HEK293 (cell line): ENCODE measurements at regions not wholly inside any gene's neighbourhood (a gene's known extent, or its start where the extent isn't known, plus 50 kb on each side); places are given as distances from the start of the nearest gene placed in this dataset.

ENCODE experiments used
- CTCF ChIA-PET: fragments of 350-600 bp; formaldehyde crosslinking; extraction: SDS; loops from one replicate; lab custom pipeline; 2021; ENCODE audit warnings: antibody characterized with exemption; lab: Yijun Ruan, JAX
- POLR2A ChIA-PET: fragments of 300-600 bp; formaldehyde crosslinking; extraction: SDS; loops from one replicate; lab custom pipeline; 2020; ENCODE audit warnings: antibody characterized with exemption, inconsistent platforms; lab: Yijun Ruan, JAX
- H3K27ac ChIP-seq: fragments of 200-500 bp; sonication (Bioruptor generic); 2 replicates; pipeline ENCODE4 v1.5.1; 2014; ENCODE audit warnings: low read depth, low read length, control low read depth, inconsistent platforms; ENCODE audit errors: extremely low read depth
- H3K36me3 ChIP-seq, 2 experiments: fragments of 200-500 bp in 1 of 2; sonication (Bioruptor generic) in 1 of 2; 1 replicate in 1 of 2; 2 replicates in 1 of 2; pipeline ENCODE4 v1.5.1; 2014 to 2017; ENCODE audit warnings: inconsistent platforms in 2 of 2, low read length in 2 of 2; ENCODE audit not compliant: control insufficient read depth in 2 of 2, insufficient read depth in 1 of 2
- H3K4me1 ChIP-seq: fragments of 200-500 bp; sonication (Bioruptor generic); 2 replicates; pipeline ENCODE4 v1.5.1; 2014; ENCODE audit warnings: mild to moderate bottlenecking, low read length, inconsistent platforms; ENCODE audit not compliant: control insufficient read depth, insufficient read depth
- H3K4me3 ChIP-seq: 2 replicates; pipeline ENCODE4 v1.5.1; 2011; ENCODE audit warnings: low read depth, mild to moderate bottlenecking, control low read depth, low read length, moderate library complexity
- H3K9me3 ChIP-seq: fragments of 200-500 bp; sonication (Bioruptor generic); 2 replicates; pipeline ENCODE4 v1.5.1; 2014; ENCODE audit warnings: low read depth, low read length, inconsistent platforms; ENCODE audit not compliant: control insufficient read depth, insufficient read depth
- EGR2 ChIP-seq: fragments of 450-650 bp; formaldehyde crosslinking; IDR thresholded peaks from 2 replicates; pipeline ENCODE4 v1.5.1; 2016; ENCODE audit warnings: low read depth, missing biosample characterization, missing genetic modification characterization
- HOXC10 ChIP-seq: sonication (generic); formaldehyde crosslinking; IDR thresholded peaks from 2 replicates; pipeline ENCODE4 v1.8.1; 2023; ENCODE audit warnings: mild to moderate bottlenecking, missing genetic modification reagents
- MEIS1 ChIP-seq: sonication (generic); formaldehyde crosslinking; IDR thresholded peaks from 2 replicates; pipeline ENCODE4 v1.8.1; 2022; ENCODE audit warnings: missing genetic modification reagents, mild to moderate bottlenecking, borderline replicate concordance
- ZBTB11 ChIP-seq: fragments of 450-650 bp; formaldehyde crosslinking; conservative IDR thresholded peaks from 2 replicates; pipeline ENCODE4 v1.5.1; 2016; ENCODE audit warnings: low read depth, missing biosample characterization, missing genetic modification characterization
- ZFHX2 ChIP-seq: fragments of 450-650 bp; formaldehyde crosslinking; conservative IDR thresholded peaks from 2 replicates; pipeline ENCODE4 v1.5.1; 2016; ENCODE audit warnings: missing biosample characterization, missing genetic modification characterization
- ZNF112 ChIP-seq: fragments of 450-650 bp; formaldehyde crosslinking; IDR thresholded peaks from 2 replicates; pipeline ENCODE4 v1.5.0; 2017; ENCODE audit warnings: missing biosample characterization, missing genetic modification characterization
- ZNF114 ChIP-seq: fragments of 450-650 bp; formaldehyde crosslinking; IDR thresholded peaks from 2 replicates; pipeline ENCODE4 v1.5.0; 2017; ENCODE audit warnings: missing biosample characterization, missing genetic modification characterization
- ZNF146 ChIP-seq: fragments of 450-650 bp; formaldehyde crosslinking; IDR thresholded peaks from 2 replicates; pipeline ENCODE4 v1.5.1; 2016; ENCODE audit warnings: missing biosample characterization, missing genetic modification characterization
- ZNF19 ChIP-seq: fragments of 450-650 bp; formaldehyde crosslinking; IDR thresholded peaks from 2 replicates; pipeline ENCODE4; 2016; ENCODE audit warnings: missing biosample characterization, missing genetic modification characterization, low read depth
- ZNF214 ChIP-seq: fragments of 450-650 bp; formaldehyde crosslinking; IDR thresholded peaks from 2 replicates; pipeline ENCODE4 v1.5.1; 2017; ENCODE audit warnings: missing biosample characterization, mild to moderate bottlenecking, missing genetic modification characterization, borderline replicate concordance
- ZNF223 ChIP-seq: fragments of 450-650 bp; formaldehyde crosslinking; IDR thresholded peaks from 2 replicates; pipeline ENCODE4 v1.5.1; 2016; ENCODE audit warnings: missing biosample characterization, missing genetic modification characterization
- ZNF416 ChIP-seq: fragments of 450-650 bp; formaldehyde crosslinking; IDR thresholded peaks from 2 replicates; pipeline ENCODE4 v1.5.1; 2016; ENCODE audit warnings: missing biosample characterization, missing genetic modification characterization
- ZNF423 ChIP-seq: fragments of 450-650 bp; formaldehyde crosslinking; IDR thresholded peaks from 2 replicates; pipeline ENCODE4 v1.5.1; 2016; ENCODE audit warnings: missing biosample characterization, missing genetic modification characterization
- ZNF426 ChIP-seq: fragments of 450-650 bp; formaldehyde crosslinking; IDR thresholded peaks from 2 replicates; pipeline ENCODE4 v1.5.1; 2017; ENCODE audit warnings: missing biosample characterization, missing genetic modification characterization, mild to moderate bottlenecking, inconsistent platforms, moderate library complexity
- ZNF514 ChIP-seq: fragments of 450-650 bp; formaldehyde crosslinking; IDR thresholded peaks from 2 replicates; pipeline ENCODE4 v1.5.1; 2016; ENCODE audit warnings: missing biosample characterization, missing genetic modification characterization
- ZNF518A ChIP-seq: fragments of 450-650 bp; formaldehyde crosslinking; conservative IDR thresholded peaks from 2 replicates; pipeline ENCODE4 v1.5.1; 2016; ENCODE audit warnings: low read depth, missing biosample characterization, missing genetic modification characterization
- ZNF677 ChIP-seq: fragments of 450-650 bp; IDR thresholded peaks from 2 replicates; pipeline ENCODE4 v1.5.0; 2018; ENCODE audit warnings: missing biosample characterization, mild to moderate bottlenecking, missing genetic modification characterization, moderate library complexity
- TF ChIP-seq, protein P1 (sequence below): fragments of 450-650 bp; formaldehyde crosslinking; IDR thresholded peaks from 2 replicates; pipeline ENCODE4 v1.5.1; 2016; ENCODE audit warnings: missing biosample characterization, missing genetic modification characterization

GRCh38 chr11:24391167-24391566, 105.7 kb upstream of the LUZP2 start:
- no peak for TF ChIP-seq ZNF416
- ChIA-PET POLR2A (no interaction called here), CTCF (no interaction called here)
- Histone ChIP-seq H3K9me3 (no peaks in the 10 kb centered on the region), H3K4me1 (no peaks in the 10 kb centered on the region), H3K27ac (no peak overlapping the region), H3K4me3 (no peak overlapping the region), H3K36me3 (no peaks in the 10 kb centered on the region)

- Histone ChIP-seq H3K36me3 (no peaks in the 10 kb centered on the region), H3K27ac (no peak overlapping the region), H3K4me1 (no peaks in the 10 kb centered on the region), H3K4me3 (no peak overlapping the region), H3K9me3 (no peaks in the 10 kb centered on the region)
- POLR2A ChIA-PET, result no interaction called here
- CTCF ChIA-PET, result no interaction called here
- TF ChIP-seq ZNF19, result no peak
- TF ChIP-seq, protein P1, sequence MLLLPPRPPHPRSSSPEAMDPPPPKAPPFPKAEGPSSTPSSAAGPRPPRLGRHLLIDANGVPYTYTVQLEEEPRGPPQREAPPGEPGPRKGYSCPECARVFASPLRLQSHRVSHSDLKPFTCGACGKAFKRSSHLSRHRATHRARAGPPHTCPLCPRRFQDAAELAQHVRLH (tag by site-specific recombination), result no peak
- no peak for TF ChIP-seq HOXC10
- no peak for TF ChIP-seq ZNF112 (tag by site-specific recombination)
- no peak for TF ChIP-seq ZNF518A (tag by site-specific recombination)
- TF ChIP-seq ZNF423, result no peak
- no peak for TF ChIP-seq ZFHX2 (tag by site-specific recombination)
- TF ChIP-seq ZNF146 (tag by site-specific recombination), result no peak
- no peak for TF ChIP-seq EGR2
- no peak for TF ChIP-seq ZNF677 (tag by site-specific recombination)
- no peak for TF ChIP-seq ZNF214 (tag by site-specific recombination)
- no peak for TF ChIP-seq ZNF223 (tag by site-specific recombination)
- no peak for TF ChIP-seq ZNF426 (tag by site-specific recombination)
- no peak for TF ChIP-seq ZNF114 (tag by site-specific recombination)
- TF ChIP-seq MEIS1 (CRISPR knock-in tag), result no peak
- no peak for TF ChIP-seq ZBTB11 (tag by site-specific recombination)
- TF ChIP-seq ZNF514, result no peak
Observed at GRCh38 chr11:24400059-24400665, 96.7 kb upstream of the LUZP2 start.
